ENCODE measurements at regions not wholly inside any gene's neighbourhood (a gene's known extent, or its start where the extent isn't known, plus 50 kb on each side); places are given as distances from the start of the nearest gene placed in this dataset.

DNA sequence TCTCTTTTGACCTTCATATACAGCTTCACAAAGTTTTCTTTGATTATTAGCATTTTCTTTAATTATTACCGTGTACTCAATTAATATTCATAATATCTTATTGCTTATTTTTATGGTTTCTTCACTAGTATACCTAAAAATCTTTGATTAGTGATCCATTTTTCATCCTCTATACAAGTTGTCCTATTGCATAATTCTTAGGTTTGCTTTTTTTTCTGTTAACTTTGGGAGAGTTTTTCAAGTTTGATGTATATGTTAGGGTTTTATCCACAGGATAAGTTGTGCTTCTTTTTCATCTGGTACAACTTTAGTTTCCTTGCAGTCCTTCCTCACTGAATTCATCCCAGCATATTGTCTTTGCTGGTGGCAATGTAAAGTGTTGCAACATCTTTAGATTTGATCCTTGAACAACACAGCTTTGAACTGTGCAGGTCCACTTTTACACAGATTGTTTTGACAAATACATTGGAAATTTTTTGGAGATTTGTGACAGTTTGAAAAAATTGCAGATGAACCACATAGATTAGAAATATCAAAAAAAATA lies 88.6 kb upstream of the NAV3 start:
- H3K4me1 Mint-ChIP-seq = no peaks in the 10 kb centered on the region

DNA sequence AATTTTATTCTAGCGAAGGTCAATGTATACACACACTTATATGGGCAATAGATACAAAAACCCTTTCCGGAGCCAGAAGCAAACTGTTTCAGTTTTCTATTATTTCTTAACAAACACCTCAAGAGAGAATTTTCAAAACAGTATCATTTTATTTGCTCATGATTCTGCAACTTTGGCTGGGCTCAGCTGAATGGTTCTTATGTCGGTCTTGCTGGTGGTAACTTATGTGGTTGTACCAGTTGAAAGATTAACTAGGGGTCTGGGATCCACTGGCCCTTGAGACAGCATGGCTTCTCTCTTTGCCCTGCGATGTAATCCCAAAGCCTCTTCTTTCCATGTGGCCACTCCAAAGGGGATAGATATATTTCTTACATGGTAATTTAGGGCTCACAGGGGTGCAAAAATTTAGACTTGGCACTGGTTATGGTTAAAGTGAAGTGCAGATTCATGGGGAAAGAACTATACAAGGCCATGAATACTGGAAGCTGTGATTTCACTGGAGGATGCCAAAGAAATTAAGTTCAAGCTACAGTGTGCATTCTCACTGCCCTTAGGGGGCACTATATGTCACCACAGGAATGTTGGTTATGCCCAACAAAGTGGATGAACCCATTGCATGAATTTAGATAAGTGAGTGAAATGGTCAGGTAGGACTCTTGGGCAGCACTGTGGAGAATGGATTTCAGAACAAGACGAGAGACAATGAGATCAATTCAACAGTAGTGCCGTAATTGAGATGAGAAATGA lies 94.3 kb upstream of the NAV3 start:
- Mint-ChIP-seq H3K4me1 (no peaks in the 10 kb centered on the region), H3K27ac (no peak overlapping the region), H3K4me3 (no peak overlapping the region), H3K36me3 (ENCODE audit: low read depth) (no peaks in the 10 kb centered on the region), H3K27me3 (no peaks in the 10 kb centered on the region)
- no peaks in the 10 kb centered on the region for H3K9me3 ChIP-seq (ENCODE audit: control insufficient read depth, low read length, poor library complexity, severe bottlenecking)
- ATAC-seq (no peak), DNase-seq (no peak)

More for the DNA sequence above, 88.6 kb upstream of the NAV3 start:
- no peaks in the 10 kb centered on the region for H3K9me3 ChIP-seq (ENCODE audit: control insufficient read depth, low read length, poor library complexity, severe bottlenecking)
- no peaks in the 10 kb centered on the region for H3K36me3 Mint-ChIP-seq (ENCODE audit: low read depth)
- ATAC-seq (no peak), DNase-seq (no peak)
- H3K27ac Mint-ChIP-seq = no peak overlapping the region
- no peaks in the 10 kb centered on the region for H3K27me3 Mint-ChIP-seq
- H3K4me3 Mint-ChIP-seq = no peak overlapping the region

DNA sequence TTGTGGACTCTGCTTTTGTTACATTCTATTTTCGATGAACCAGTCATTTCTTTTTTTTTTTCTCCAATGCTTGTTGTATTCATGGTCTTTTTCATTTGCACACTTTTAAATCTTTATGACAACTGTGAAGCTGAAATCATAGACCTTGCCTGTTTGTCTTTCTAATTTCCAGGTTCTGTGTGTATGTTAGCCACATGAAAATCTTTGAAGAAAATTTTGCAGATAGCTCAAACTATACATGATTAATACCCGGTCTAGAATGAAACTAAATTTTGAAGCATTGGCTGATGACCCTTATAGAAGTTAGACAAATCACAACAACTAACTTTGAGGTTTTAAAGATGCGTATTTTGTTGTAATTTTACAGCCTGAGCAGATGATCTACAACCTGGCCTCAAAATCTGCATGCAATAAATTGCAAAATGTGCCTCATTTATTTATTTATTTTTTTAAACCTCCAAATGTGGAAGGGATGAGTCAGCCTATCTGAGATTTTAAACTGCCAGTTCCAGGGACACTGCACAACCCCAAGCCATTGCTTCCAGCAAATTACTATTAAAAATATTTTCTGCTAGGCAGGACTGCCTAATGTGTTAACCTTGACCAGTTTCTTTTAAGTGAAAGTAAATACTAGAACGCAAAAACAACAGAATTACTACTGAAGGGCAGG lies 96.3 kb upstream of the NAV3 start:
- no peaks in the 10 kb centered on the region for H3K27me3 Mint-ChIP-seq
- no peak overlapping the region for H3K27ac Mint-ChIP-seq
- H3K36me3 Mint-ChIP-seq (ENCODE audit: low read depth) = no peaks in the 10 kb centered on the region
- DNase-seq (no peak), ATAC-seq (no peak)
- no peaks in the 10 kb centered on the region for H3K4me1 Mint-ChIP-seq
- H3K9me3 ChIP-seq (ENCODE audit: control insufficient read depth, low read length, poor library complexity, severe bottlenecking) = no peaks in the 10 kb centered on the region
- no peak overlapping the region for H3K4me3 Mint-ChIP-seq

DNA sequence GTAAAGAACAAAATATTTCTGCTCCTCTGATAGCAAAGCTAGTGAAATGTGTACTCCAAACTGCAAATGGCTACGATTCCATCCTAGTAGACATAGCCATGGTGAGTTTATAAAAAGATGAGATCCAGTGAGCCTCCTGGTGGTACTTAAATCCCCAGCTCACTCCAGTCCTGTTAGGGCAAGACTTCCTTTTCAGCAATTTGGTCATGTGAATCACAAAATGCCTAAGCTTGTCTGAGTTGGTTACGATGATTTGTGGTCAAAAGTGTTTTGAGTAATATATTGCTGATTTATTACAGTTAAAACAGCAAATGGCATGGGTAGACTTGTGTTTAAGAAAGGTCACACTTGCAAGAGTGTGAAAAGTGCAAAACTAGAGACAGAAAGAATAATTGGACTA lies 102.7 kb upstream of the NAV3 start:
- Mint-ChIP-seq H3K36me3 (ENCODE audit: low read depth) (no peaks in the 10 kb centered on the region), H3K27me3 (no peaks in the 10 kb centered on the region), H3K4me1 (no peaks in the 10 kb centered on the region), H3K4me3 (no peak overlapping the region), H3K27ac (no peak overlapping the region)
- no peak for ATAC-seq
- no peaks in the 10 kb centered on the region for H3K9me3 ChIP-seq (ENCODE audit: control insufficient read depth, low read length, poor library complexity, severe bottlenecking)
- DNase-seq = no peak

DNA sequence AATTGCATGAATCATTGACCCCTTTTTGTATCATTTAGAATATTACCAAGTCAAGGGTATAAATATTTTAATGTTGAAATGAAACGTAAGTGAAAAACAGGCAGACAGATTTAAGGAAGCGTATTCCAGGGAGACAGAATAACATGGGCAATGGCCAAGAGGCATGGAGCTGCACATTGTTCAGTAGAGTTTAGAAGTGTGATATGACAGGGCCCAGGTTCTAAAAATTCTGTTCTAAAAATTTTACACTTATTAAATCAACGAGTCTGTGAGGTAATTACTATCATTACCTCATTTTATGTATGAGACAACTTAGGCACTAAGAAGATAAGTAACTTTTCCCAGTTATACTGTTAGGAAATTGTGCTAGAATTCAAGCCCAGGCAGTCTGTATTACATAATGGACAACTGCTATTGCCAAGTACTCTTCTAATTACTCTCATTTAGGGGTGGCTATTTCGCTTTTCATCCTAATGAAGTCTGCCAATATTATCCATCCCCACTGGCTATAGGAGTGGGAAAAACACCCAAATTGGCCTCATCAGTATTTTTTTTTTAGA lies 103.2 kb upstream of the NAV3 start:
- Mint-ChIP-seq H3K27ac (no peak overlapping the region), H3K4me1 (no peaks in the 10 kb centered on the region), H3K36me3 (ENCODE audit: low read depth) (no peaks in the 10 kb centered on the region), H3K27me3 (no peaks in the 10 kb centered on the region), H3K4me3 (no peak overlapping the region)
- no peaks in the 10 kb centered on the region for H3K9me3 ChIP-seq (ENCODE audit: control insufficient read depth, low read length, poor library complexity, severe bottlenecking)
- DNase-seq (no peak), ATAC-seq (no peak)

DNA sequence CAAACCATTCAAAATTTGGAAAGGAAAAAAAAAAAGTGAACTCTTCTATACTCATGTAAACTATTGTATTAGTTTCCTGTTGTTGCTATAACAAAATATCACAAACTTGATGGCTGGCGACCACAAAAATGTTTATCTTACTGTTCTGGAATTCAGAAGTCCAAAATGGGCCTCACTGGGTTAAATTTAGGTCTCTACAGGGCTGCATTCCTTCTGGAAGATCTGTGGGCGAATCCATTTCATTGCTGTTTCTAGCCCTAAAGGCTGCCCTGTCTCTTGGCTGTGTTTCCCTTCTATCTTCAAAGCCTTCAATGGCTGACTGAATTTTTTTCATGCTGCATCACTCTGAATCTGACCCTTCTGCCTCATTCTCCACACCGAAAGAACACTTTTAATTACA lies 105.1 kb upstream of the NAV3 start:
- H3K27me3 Mint-ChIP-seq = no peaks in the 10 kb centered on the region
- DNase-seq (no peak), ATAC-seq (no peak)
- no peak overlapping the region for H3K4me3 Mint-ChIP-seq
- no peaks in the 10 kb centered on the region for H3K9me3 ChIP-seq (ENCODE audit: control insufficient read depth, low read length, poor library complexity, severe bottlenecking)
- H3K27ac Mint-ChIP-seq = no peak overlapping the region
- no peaks in the 10 kb centered on the region for H3K4me1 Mint-ChIP-seq
- no peaks in the 10 kb centered on the region for H3K36me3 Mint-ChIP-seq (ENCODE audit: low read depth)

DNA sequence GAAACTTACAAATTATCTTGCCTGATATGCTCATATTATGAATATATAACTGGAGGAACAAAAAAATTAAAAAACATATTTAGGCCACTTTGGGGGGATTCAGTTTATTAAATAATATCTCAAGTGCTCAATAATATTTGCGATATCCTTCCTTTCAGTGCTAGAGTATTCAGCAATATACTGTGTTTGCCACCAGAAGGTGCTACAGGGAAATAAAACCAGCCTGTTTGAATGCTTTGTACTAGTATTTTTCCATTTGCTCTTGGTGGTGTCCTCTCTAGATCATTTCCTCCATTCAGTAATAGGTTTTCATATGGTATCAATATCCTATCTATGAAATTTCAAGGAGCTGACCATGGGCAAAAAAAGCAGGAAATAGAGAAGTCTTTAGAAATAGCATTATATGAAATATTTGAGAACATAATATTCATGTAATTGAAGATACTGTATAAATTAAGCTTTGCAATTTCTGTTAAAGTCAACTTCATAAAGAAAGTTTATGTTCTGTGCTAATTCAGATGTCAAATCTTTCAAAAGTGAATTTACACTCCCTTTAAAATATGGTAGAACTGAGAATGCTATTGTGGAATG lies 106.2 kb upstream of the NAV3 start:
- no peaks in the 10 kb centered on the region for H3K4me1 Mint-ChIP-seq
- no peaks in the 10 kb centered on the region for H3K9me3 ChIP-seq (ENCODE audit: control insufficient read depth, low read length, poor library complexity, severe bottlenecking)
- H3K27me3 Mint-ChIP-seq = no peaks in the 10 kb centered on the region
- ATAC-seq (no peak), DNase-seq (no peak)
- no peak overlapping the region for H3K4me3 Mint-ChIP-seq
- no peaks in the 10 kb centered on the region for H3K36me3 Mint-ChIP-seq (ENCODE audit: low read depth)
- H3K27ac Mint-ChIP-seq = no peak overlapping the region

DNA sequence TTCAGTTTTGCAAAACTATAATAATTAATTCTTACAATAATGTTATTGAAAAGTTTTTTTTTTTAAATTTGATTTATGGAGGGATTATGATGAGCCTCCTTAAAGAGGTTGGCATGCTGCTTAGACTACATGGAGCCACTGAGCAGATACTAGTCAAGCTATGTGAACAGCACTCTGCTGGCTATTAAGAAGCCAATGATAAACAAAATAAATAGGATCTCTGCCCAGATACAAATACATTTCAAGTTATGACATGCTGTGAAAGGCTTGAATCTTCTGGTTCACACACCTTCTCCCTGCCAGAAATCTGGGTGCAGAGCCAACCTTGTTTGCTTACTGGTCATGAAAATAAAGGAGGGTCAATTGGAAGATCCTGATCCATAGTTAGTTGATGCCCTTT lies 107.4 kb upstream of the NAV3 start:
- ATAC-seq = no peak
- no peak for DNase-seq
- H3K27me3 Mint-ChIP-seq = no peaks in the 10 kb centered on the region
- H3K36me3 Mint-ChIP-seq (ENCODE audit: low read depth) = no peaks in the 10 kb centered on the region
- no peak overlapping the region for H3K4me3 Mint-ChIP-seq
- no peak overlapping the region for H3K27ac Mint-ChIP-seq
- no peaks in the 10 kb centered on the region for H3K9me3 ChIP-seq (ENCODE audit: control insufficient read depth, low read length, poor library complexity, severe bottlenecking)
- no peaks in the 10 kb centered on the region for H3K4me1 Mint-ChIP-seq

DNA sequence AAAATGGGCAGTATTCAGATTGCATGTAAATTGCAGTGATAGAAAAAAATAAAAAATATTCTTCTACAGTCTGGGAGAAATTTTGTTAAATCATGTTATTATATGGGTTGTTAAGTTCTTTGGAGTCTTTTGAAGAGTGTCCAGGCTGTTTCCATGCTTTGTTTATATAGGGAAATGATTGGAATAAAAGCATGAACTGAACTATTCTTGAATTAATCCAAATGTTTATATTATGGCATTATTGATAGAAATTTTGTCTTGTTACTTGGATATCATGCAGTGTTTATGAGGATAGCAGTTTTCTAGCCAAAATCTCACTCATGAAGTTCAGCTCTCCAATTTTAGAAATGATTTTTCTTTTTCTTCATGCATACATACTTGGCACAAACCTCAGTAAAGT lies 108.2 kb upstream of the NAV3 start:
- ATAC-seq (no peak), DNase-seq (no peak)
- Mint-ChIP-seq H3K27ac (no peak overlapping the region), H3K36me3 (ENCODE audit: low read depth) (no peaks in the 10 kb centered on the region), H3K27me3 (no peaks in the 10 kb centered on the region), H3K4me3 (no peak overlapping the region), H3K4me1 (no peaks in the 10 kb centered on the region)
- H3K9me3 ChIP-seq (ENCODE audit: control insufficient read depth, low read length, poor library complexity, severe bottlenecking) = no peaks in the 10 kb centered on the region

DNA sequence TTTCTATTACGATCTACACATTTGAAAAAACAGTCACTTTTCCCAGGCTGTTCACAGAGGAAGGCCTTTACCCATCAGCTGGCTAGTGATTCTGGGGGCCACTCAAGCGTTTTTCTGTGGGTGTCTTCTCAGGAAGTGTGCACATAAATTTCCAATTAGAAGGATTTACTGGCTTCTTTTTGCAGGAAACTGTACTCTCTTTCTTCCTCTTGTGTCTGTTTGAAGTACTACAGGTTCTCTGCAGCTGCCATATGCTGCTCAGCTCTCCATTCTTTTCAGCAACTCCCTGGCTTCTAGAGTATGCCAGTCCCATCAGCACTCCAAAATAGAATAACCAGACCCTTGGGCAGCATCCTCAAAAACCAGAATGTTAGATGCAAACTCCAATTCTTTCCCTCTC lies 110.4 kb upstream of the NAV3 start:
- Mint-ChIP-seq H3K4me1 (no peaks in the 10 kb centered on the region), H3K36me3 (ENCODE audit: low read depth) (no peaks in the 10 kb centered on the region), H3K27ac (no peak overlapping the region), H3K4me3 (no peak overlapping the region), H3K27me3 (no peaks in the 10 kb centered on the region)
- no peaks in the 10 kb centered on the region for H3K9me3 ChIP-seq (ENCODE audit: control insufficient read depth, low read length, poor library complexity, severe bottlenecking)
- ATAC-seq (no peak), DNase-seq (no peak)

DNA sequence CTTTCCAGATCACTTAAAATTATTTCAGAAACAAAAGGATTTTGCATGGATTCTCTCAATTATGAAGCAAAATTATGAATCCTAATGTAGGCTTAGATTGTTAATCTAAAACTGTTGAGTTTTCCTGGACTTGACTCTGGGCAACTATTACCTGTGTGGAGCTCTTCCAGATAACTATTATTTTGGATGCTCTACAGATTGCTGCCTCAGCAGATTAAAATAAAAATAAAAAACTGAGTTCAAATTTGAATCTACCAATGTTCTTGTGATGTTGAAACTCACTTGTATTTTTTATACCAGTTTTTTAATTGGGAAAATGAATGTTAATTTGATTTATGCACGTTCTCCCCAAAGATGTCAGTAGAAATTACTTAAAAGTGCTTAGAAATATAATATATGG lies 120.5 kb upstream of the NAV3 start:
- DNase-seq (no peak), ATAC-seq (no peak)
- H3K27ac Mint-ChIP-seq = no peak overlapping the region
- H3K9me3 ChIP-seq (ENCODE audit: control insufficient read depth, low read length, poor library complexity, severe bottlenecking) = no peaks in the 10 kb centered on the region
- H3K4me3 Mint-ChIP-seq = no peak overlapping the region
- no peaks in the 10 kb centered on the region for H3K4me1 Mint-ChIP-seq
- no peaks in the 10 kb centered on the region for H3K27me3 Mint-ChIP-seq
- H3K36me3 Mint-ChIP-seq (ENCODE audit: low read depth) = no peaks in the 10 kb centered on the region

DNA sequence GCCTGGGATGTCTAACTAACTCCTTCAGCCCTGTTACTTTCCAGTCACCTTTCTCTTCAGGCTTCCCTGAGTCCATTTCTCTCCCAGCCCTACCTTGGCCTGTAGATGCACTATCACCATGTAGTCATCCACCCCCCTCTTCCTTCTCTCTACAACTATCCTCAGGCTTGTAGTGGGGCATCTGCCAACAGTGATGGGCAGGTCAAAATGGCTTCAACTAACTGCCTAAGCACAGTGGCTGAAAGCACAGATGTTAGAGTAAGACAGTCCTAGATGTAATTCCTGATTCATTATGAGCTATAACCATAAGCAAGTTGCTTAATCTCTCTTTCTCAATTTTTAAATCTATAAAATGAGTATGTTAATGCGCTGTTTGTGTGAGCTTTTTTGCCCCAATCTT lies 133.6 kb upstream of the NAV3 start:
- ATAC-seq (no peak), DNase-seq (no peak)
- H3K27ac Mint-ChIP-seq = no peak overlapping the region
- no peaks in the 10 kb centered on the region for H3K36me3 Mint-ChIP-seq (ENCODE audit: low read depth)
- H3K4me1 Mint-ChIP-seq = no peaks in the 10 kb centered on the region
- H3K4me3 Mint-ChIP-seq = no peak overlapping the region
- H3K9me3 ChIP-seq (ENCODE audit: control insufficient read depth, low read length, poor library complexity, severe bottlenecking) = no peaks in the 10 kb centered on the region
- no peaks in the 10 kb centered on the region for H3K27me3 Mint-ChIP-seq

DNA sequence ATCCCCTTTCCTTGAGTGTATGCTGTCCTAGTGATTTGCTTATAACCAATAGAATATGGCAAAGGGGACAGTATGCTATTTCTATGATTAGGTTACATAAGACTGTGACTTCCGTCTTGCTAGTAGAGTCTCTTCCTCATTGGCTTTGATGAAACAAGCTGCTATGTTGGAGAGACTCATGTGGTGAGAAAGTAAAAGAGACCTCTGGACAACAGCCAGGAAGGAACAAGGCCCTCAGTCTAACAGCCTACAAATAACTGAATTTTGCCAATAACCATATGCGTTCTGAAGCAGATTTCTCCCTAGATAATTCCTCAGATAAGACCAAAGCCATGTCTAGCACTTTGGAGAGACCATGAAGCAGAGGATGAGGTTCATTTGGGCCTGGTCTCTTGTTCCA lies 134.5 kb upstream of the NAV3 start:
- ATAC-seq (no peak), DNase-seq (no peak)
- Mint-ChIP-seq H3K27ac (no peak overlapping the region), H3K4me1 (no peaks in the 10 kb centered on the region), H3K27me3 (no peaks in the 10 kb centered on the region), H3K4me3 (no peak overlapping the region), H3K36me3 (ENCODE audit: low read depth) (no peaks in the 10 kb centered on the region)
- no peaks in the 10 kb centered on the region for H3K9me3 ChIP-seq (ENCODE audit: control insufficient read depth, low read length, poor library complexity, severe bottlenecking)

Data from T-helper 17 cell (primary cell).